PC-9 (cell line): ENCODE measurements at regions not wholly inside any gene's neighbourhood (a gene's known extent, or its start where the extent isn't known, plus 50 kb on each side); places are given as distances from the start of the nearest gene placed in this dataset.
"Not testable (repeated sequence)": the region's sequence is repeated elsewhere in the genome, so short reads cannot be mapped to it uniquely, and the experiment has no call there.

ENCODE experiments used
- EZH2 ChIP-seq: fragments of 200-600 bp; sonication (generic); IDR thresholded peaks from 2 replicates; pipeline ENCODE4 v1.8.0; 2017; ENCODE audit warnings: antibody characterized with exemption, low read depth
- TF ChIP-seq, protein P1 (sequence below): fragments of 200-600 bp; sonication (generic); conservative IDR thresholded peaks from 2 replicates; pipeline ENCODE4 v1.6.1; 2017; ENCODE audit warnings: mixed run types, antibody characterized with exemption, mild to moderate bottlenecking, moderate library complexity

DNA sequence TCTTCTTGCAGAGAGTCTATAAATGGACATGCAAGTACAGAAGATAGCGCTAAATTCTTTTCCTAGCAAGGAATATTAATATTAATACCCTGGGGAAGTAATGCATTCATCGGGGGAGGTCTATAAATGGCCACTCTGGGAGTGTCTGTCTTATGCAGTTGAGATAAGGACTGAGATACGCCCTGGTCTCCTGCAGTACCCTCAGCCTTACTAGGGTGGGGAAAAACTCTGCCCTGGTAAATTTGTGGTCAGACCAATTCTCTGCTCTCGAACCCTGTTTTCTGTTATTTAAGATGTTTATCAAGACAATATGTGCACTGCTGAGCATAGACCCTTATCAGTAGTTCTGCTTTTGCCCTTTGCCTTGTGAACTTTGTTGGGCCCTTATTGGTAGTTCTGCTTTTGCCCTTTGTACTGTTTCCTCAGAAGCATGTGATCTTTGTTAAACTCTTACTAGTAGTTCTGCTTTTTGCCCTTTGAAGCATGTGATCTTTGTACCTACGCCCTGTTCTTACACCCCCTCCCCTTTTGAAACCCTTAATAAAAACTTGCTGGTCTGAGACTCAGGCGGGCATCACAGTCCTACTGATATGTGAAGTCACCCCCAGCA is 1956.2 kb downstream of the PCDH9 start:
- TF ChIP-seq, protein P1, sequence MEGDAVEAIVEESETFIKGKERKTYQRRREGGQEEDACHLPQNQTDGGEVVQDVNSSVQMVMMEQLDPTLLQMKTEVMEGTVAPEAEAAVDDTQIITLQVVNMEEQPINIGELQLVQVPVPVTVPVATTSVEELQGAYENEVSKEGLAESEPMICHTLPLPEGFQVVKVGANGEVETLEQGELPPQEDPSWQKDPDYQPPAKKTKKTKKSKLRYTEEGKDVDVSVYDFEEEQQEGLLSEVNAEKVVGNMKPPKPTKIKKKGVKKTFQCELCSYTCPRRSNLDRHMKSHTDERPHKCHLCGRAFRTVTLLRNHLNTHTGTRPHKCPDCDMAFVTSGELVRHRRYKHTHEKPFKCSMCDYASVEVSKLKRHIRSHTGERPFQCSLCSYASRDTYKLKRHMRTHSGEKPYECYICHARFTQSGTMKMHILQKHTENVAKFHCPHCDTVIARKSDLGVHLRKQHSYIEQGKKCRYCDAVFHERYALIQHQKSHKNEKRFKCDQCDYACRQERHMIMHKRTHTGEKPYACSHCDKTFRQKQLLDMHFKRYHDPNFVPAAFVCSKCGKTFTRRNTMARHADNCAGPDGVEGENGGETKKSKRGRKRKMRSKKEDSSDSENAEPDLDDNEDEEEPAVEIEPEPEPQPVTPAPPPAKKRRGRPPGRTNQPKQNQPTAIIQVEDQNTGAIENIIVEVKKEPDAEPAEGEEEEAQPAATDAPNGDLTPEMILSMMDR = not testable (repeated sequence)
- TF ChIP-seq EZH2 = not testable (repeated sequence)
